ENCODE measurements at regions not wholly inside any gene's neighbourhood (a gene's known extent, or its start where the extent isn't known, plus 50 kb on each side); places are given as distances from the start of the nearest gene placed in this dataset.

GRCh38 chr7:81583882-81584533, 185.8 kb downstream of the HGF start:
- no peaks in the 10 kb centered on the region for H3K36me3 ChIP-seq
- H3K4me1 ChIP-seq = no peaks in the 10 kb centered on the region
- no peak for DNase-seq
- no peaks in the 10 kb centered on the region for H3K27me3 ChIP-seq
- intact Hi-C loops (cut with DNase I) = no loop called here
- TF ChIP-seq CTCF (IDR thresholded peaks at IDR 0.05) = no peak
- ATAC-seq = no peak
- H3K9me3 ChIP-seq = no peaks in the 10 kb centered on the region
- no peak overlapping the region for H3K27ac ChIP-seq
- H3K4me3 ChIP-seq = no peak overlapping the region

GRCh38 chr7:81583090-81583489, 186.8 kb downstream of the HGF start:
- intact Hi-C loops (cut with DNase I) = no loop called here
- Histone ChIP-seq H3K27me3 (no peaks in the 10 kb centered on the region), H3K9me3 (no peaks in the 10 kb centered on the region), H3K4me3 (no peak overlapping the region), H3K4me1 (no peaks in the 10 kb centered on the region), H3K36me3 (no peaks in the 10 kb centered on the region), H3K27ac (no peak overlapping the region)
- ATAC-seq = no peak
- DNase-seq = no peak
- no peak for TF ChIP-seq CTCF (IDR thresholded peaks at IDR 0.05)

GRCh38 chr7:81577642-81578340, 192.1 kb downstream of the HGF start:
- no peaks in the 10 kb centered on the region for H3K36me3 ChIP-seq
- no peak overlapping the region for H3K4me3 ChIP-seq
- no peak overlapping the region for H3K27ac ChIP-seq
- H3K27me3 ChIP-seq = no peaks in the 10 kb centered on the region
- no peak for DNase-seq
- TF ChIP-seq CTCF (IDR thresholded peaks at IDR 0.05) = no peak
- intact Hi-C loops (cut with DNase I) = no loop called here
- no peak for ATAC-seq
- no peaks in the 10 kb centered on the region for H3K9me3 ChIP-seq
- H3K4me1 ChIP-seq = no peaks in the 10 kb centered on the region

- no peaks in the 10 kb centered on the region for H3K27me3 ChIP-seq
- TF ChIP-seq CTCF (IDR thresholded peaks at IDR 0.05) = no peak
- H3K36me3 ChIP-seq = no peaks in the 10 kb centered on the region
- H3K27ac ChIP-seq = no peak overlapping the region
- intact Hi-C loops (cut with DNase I) = no loop called here
- no peaks in the 10 kb centered on the region for H3K9me3 ChIP-seq
- H3K4me1 ChIP-seq = no peaks in the 10 kb centered on the region
- no peak for DNase-seq
- H3K4me3 ChIP-seq = no peak overlapping the region
- ATAC-seq = no peak
These were observed 195.0 kb downstream of the HGF start for GRCh38 chr7:81574723-81575326.

- Histone ChIP-seq H3K4me3 (no peak overlapping the region), H3K9me3 (no peaks in the 10 kb centered on the region), H3K27ac (no peak overlapping the region), H3K27me3 (no peaks in the 10 kb centered on the region), H3K4me1 (no peaks in the 10 kb centered on the region), H3K36me3 (no peaks in the 10 kb centered on the region)
- TF ChIP-seq CTCF (IDR thresholded peaks at IDR 0.05) = no peak
- intact Hi-C loops (cut with DNase I) = no loop called here
- no peak for DNase-seq
- ATAC-seq = no peak
These were observed 195.9 kb downstream of the HGF start for GRCh38 chr7:81573932-81574331.

Measured in left lung (tissue), 4 donors.